NCI-H748 (cell line): ENCODE measurements at regions not wholly inside any gene's neighbourhood (a gene's known extent, or its start where the extent isn't known, plus 50 kb on each side); places are given as distances from the start of the nearest gene placed in this dataset.
A peak's percentile ranks its signal among the peaks of the same experiment; 100 is the strongest.
"Not testable (repeated sequence)": the region's sequence is repeated elsewhere in the genome, so short reads cannot be mapped to it uniquely, and the experiment has no call there.

Source experiments
- DNase-seq: peaks from one replicate; lab custom pipeline; 2025; ENCODE audit not compliant: unreplicated experiment; lab: John Stamatoyannopoulos, UW

GRCh38 chr21:35582731-35583130 lies 477.6 kb downstream of the SETD4 start:
- DNase-seq: no peak

- no peak for DNase-seq
Measured at GRCh38 chr21:35581640-35582039, 478.7 kb downstream of the SETD4 start.

GRCh38 chr21:35579520-35580293 lies 480.6 kb downstream of the SETD4 start:
- DNase-seq: no peak

DNA sequence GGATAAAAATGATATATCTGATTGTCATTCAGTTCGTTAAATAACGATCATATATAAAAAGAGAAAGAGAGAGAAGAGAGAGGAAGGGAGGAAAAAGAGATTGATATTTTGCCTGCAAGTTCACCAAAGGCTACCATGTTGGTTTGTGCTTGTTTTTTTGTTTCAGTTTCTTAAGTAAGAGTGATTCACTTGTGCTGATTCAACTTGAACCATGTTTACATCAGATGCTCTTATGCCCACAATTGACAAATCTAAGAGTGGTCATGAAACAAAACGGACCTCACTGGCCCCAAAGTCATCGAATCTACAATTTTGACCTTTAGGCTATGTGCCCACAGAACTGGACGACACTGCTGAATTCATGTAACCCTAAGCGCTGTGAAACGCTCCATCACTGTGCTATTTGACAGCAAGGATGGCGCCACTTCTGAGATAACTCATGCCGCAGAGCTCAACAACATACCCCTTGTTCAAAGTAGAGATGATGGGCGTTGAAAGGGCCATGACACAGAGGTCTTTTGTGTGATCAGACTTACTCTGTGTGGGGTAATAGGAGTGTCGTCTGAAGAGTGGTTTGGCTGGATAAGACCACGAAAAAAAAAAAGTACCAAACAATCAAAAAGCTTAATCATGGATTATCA lies 481.4 kb downstream of the SETD4 start:
- no peak for DNase-seq

DNA sequence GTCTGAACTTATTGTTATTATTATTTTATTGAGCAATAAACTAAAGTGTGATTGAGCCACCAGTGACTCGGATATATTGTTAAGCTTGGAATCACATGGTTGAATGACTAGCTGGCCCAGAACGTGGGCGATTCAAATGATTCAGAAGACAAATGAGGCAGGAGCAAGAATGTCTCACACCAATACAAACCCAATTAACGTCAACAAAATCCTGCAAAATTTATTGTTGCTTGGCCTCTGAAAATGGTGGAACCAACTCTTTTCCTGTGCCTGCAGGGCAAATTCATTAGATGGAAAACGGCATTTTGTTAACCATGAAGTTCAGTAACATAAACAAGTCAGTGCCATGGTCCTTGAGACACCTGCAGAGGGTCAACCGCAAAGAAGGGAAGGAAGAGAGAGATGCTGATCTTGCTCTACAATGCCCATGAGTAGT lies 482.0 kb downstream of the SETD4 start:
- no peak for DNase-seq

DNA sequence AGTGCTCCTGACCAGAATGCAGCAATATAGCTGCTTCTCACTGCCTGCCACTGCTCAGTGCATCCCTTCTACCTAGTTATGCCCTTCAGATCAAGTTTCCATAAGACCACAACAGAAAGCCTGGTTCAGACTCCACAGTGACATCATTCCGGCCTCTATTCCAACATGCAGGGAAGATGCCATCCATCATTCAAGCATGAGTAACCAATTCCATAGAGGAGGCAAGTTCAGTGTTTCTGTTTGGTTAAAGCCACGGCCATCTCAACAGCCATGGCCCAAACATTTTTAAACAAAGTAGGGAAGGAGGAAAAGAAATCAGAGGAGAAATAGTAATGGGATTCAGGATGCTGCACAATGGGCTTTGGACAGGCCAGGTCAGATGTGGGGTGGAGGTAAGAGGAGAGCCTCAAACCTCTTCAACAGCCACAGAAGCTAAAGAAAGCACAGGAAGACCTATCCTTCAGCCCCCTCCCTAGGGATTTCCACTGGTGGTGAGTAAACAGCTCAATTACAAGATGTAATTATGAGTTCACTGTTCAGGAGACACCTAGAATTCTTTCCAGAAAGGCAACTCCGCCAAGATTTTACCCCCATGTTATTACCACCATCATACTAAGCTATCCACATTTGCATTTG lies 484.9 kb downstream of the SETD4 start:
- DNase-seq: no peak

- no peak for DNase-seq
Measured at GRCh38 chr21:35573472-35574374, 486.6 kb downstream of the SETD4 start.

- no peak for DNase-seq
Measured at GRCh38 chr21:35571910-35572309, 488.4 kb downstream of the SETD4 start.

DNA sequence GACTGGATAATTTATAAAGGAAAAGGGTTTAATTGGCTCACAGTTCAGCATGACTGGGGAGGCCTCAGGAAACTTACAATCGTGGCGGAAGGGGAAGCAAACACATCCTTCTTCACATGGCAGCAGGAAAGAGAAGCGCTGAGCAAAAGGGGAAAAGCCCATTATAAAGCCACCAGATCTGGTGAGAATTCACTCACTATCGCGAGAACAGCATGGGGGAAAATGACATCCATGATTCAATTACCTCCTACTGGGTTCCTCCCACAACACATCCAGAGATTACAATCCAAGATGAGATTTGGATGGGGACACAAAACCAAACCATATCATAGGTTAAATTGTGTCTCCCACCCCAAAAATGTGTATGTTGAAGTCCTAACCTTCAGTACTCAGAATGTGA lies 491.7 kb downstream of the SETD4 start:
- DNase-seq: no peak

DNA sequence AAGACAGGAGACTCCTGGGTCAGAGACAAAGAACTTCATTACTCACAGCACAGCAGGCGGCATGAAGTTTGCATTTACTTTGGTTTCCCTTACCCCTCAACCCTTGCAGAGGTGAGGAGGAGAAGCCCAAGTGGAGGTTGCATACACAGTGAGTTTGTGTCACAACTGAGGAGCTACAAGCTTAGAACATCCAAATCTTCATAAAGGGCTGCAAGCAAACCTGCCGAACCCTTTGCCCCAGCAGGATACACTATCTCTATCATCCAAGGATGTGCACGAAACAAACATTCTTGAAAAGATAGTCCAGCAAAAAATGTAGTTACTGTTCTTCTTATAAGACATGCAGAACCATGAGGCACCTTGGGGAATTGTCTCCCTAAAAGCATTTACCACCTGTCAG lies 493.5 kb downstream of the SETD4 start:
- DNase-seq: no peak

- DNase-seq: no peak
Measured at GRCh38 chr21:35565204-35565611, 495.1 kb downstream of the SETD4 start.

DNA sequence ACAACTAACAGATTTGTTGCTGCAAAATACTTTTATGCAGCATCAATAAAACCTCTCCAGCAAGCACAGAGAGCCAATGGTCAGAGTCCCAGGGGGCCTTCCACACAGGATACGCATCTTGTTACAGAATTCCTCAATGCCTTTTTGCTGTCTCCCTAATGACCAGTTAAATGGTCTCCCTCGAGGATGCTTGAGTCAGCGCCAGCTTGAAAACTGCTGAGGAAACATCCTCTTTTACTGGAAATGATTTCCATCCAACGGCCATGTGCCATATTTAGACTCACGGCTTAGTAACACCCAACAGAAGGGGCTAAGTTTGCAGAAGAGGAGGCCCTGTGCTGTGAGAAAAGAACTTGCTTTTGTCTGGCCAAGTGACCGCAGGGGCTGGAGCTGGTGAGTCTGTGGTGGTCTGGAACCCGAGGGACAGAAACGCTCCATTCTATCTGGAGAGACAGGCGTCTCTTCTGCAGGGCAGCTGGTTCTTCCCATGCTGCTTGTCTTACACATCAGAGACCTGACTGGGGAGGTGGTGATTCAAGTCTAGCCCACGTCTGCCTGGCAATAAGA lies 496.4 kb downstream of the SETD4 start:
- DNase-seq: peak; percentile 60

DNA sequence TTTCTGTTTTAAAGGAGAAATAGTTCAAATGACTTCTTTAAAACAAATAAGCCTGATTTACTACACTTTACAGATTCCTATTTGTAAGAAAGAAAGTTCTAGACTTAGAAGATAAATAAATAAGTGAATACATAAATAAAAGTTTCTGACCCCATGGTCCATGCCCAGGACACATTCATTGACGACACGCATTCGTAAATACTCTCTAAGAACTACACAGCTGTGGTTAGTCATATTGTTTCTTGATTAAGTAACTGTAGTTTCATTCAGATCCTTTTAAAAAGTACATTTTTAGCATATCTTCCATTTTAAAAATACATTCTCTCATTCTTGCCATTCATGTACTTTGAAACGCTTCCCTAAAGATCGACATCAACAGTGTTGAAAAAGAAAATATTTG lies 497.4 kb downstream of the SETD4 start:
- DNase-seq: no peak

DNA sequence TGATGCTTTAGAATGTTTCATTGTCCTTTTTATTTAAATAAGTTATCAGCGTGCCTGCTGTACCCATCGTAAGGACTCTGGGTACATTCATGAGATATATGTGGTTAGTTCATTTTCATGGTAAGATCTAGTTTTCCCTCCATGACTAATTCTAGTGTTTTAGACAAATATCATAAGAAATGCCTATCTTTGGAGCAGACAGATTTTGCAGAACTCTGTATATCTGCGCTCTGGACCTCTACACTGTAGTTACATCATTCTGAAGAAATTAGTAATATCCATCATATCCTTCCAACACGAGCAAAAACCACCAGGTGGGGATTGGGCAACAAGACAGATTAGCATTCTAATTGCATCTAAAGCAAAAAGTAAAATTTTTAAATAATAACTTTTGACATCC lies 499.2 kb downstream of the SETD4 start:
- DNase-seq: no peak

DNA sequence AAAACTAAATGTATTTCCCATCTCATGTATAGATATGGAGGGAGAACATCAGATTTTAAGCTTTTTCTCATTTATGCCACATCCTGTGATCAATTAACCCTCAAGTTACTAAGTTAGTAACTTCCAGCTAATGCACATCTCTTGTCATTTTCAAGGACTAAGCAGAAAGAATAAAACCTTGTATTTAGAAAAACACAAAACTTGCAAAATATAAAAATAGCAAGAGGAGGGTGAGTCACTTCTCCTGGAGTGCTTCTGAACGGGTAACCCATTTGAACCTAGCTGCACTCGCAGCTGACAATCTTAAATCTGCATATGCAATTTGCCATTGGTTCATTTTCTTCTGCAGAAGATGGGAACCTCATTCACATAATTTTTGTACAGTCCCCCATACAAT lies 500.5 kb downstream of the SETD4 start:
- DNase-seq: no peak

DNA sequence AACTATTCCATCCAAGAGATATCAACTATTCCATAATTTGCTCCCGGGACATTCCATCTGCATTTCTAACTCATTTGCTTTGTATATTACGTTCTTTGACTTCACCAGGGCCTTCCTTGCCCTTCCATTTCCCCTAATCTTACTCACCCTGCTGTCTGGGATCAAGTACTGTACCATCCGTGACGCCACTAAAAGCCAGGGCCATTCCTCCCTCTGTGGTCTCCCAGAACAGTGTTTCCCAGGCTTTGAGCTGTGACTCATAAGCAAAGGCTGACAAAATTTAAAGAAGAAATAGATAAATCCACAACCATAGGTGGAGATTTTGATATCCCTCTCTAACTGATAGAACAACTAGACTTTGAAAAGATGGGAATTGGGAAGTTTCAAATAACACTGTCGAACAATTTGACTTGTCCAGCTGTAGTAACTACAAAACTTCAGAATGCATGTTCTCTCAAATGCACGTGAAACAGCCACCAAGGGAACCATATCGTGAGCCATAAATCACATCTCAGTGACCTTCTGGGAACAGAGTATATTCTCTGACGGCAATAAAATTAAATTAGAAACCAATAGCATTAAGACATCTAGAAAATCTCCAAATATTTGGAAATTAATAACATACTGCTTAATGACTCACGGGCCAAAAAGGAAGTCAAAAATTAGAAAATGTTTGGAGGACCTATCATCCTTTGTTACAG lies 501.0 kb downstream of the SETD4 start:
- no peak for DNase-seq

DNA sequence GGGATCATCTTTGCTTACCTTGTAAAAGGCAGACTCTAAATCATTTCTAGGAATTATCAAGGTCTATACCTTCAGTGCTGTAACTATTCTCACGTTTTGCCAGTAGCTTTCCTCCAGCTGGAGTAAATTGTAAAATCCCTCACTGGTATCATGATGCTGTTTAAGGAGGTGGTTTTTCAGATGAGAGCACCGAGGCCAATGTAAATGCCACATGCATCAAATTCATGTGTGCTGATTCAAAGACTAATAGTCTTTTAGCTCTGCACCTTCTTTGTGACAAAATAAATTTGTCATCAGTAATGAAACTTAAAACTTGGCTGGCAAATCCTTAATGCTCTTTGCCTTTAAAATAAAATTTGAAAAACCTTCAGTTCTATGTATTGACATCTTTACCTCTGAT lies 503.8 kb downstream of the SETD4 start:
- no peak for DNase-seq

DNA sequence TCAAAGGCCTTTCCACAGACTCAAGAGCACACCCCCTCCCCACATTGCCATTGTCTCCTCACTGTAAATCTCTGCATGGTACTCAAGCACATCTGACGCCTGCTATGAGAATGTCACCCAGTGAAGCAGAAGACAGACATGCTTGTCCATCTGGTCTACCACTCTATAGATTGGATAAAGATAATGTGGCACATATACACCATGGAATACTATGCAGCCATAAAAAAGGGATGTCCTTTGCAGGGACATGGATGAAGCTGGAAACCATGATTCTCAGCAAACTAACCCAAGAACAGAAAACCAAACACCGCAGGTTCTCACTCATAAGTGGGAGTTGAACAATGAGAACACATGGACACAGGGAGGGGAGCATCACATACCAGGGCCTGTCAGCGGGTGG lies 503.4 kb upstream of the RUNX1 start:
- not testable (repeated sequence) for DNase-seq

- DNase-seq: no peak
Measured at GRCh38 chr21:35548904-35549615, 500.0 kb upstream of the RUNX1 start.
